SK-N-MC (cell line): ENCODE measurements at regions not wholly inside any gene's neighbourhood (a gene's known extent, or its start where the extent isn't known, plus 50 kb on each side); places are given as distances from the start of the nearest gene placed in this dataset.

Experiments used
- EZH2 ChIP-seq: fragments of 200-600 bp; sonication (generic); IDR thresholded peaks from one replicate; pipeline ENCODE4 v1.6.1; 2017; ENCODE audit warnings: antibody characterized with exemption
- FOXP2 ChIP-seq: optimal IDR thresholded peaks from 2 replicates; pipeline ENCODE3; 2011; ENCODE audit warnings: mild to moderate bottlenecking, moderate library complexity; ENCODE audit not compliant: insufficient read depth; ENCODE audit errors: extremely low read length, control extremely low read depth
- POLR2AphosphoS5 ChIP-seq: IDR thresholded peaks from 2 replicates; pipeline ENCODE4 v1.6.1; 2012; ENCODE audit warnings: mild to moderate bottlenecking, low read depth, low read length, borderline replicate concordance

GRCh38 chr6:55950071-55950814 is 74.9 kb upstream of the BMP5 start:
- no peak for TF ChIP-seq EZH2
- TF ChIP-seq POLR2AphosphoS5: no peak
- TF ChIP-seq FOXP2: no peak
